SK-N-SH (cell line): ENCODE measurements at regions not wholly inside any gene's neighbourhood (a gene's known extent, or its start where the extent isn't known, plus 50 kb on each side); places are given as distances from the start of the nearest gene placed in this dataset.

Source experiments
- CTCF ChIA-PET: fragments of 300-600, 350-600 bp; formaldehyde crosslinking; extraction: SDS; loops from one replicate; lab custom pipeline; 2021; lab: Yijun Ruan, JAX
- POLR2A ChIA-PET: fragments of 350-600 bp; sonication (Branson Sonifier 250); formaldehyde crosslinking; extraction: SDS; loops from one replicate; lab custom pipeline; 2020; ENCODE audit warnings: antibody characterized with exemption, inconsistent platforms; lab: Yijun Ruan, JAX
- DNase-seq: peaks from one replicate; pipeline ENCODE4 v3.0.0; 2012
- H2AFZ ChIP-seq: fragments of 200-600 bp; sonication (generic); 2 replicates; pipeline ENCODE4 v1.8.1; 2016; ENCODE audit warnings: antibody characterized with exemption, mild to moderate bottlenecking, low read depth
- H3F3A ChIP-seq: fragments of 200-600 bp; sonication (generic); replicated peaks from 2 replicates; pipeline ENCODE3; 2016; ENCODE audit warnings: antibody characterized with exemption, mild to moderate bottlenecking; ENCODE audit not compliant: insufficient read depth
- H3K27ac ChIP-seq, 2 experiments: fragments of 200-500 bp in 1 of 2; fragments of 200-600 bp in 1 of 2; sonication (Bioruptor generic) in 1 of 2; sonication (generic), shearing (Covaris generic) in 1 of 2; 2 replicates each; pipeline versions ENCODE4 v1.5.1 to v1.6.1; 2014 to 2016; ENCODE audit warnings: low read depth in 2 of 2, inconsistent platforms in 1 of 2, low read length in 1 of 2, mild to moderate bottlenecking in 1 of 2, mixed read lengths in 1 of 2
- H3K27me3 ChIP-seq: fragments of 200-600 bp; sonication (generic), shearing (Covaris generic); 2 replicates; pipeline ENCODE4 v1.6.1; 2016; ENCODE audit warnings: mixed run types; ENCODE audit not compliant: insufficient read depth
- H3K36me3 ChIP-seq, 2 experiments: fragments of 200-500 bp in 1 of 2; fragments of 200-600 bp in 1 of 2; sonication (Bioruptor generic) in 1 of 2; sonication (generic) in 1 of 2; replicated peaks in 1 of 2; 2 replicates each; pipeline versions ENCODE3 to v1.5.1; 2014 to 2016; ENCODE audit warnings: low read length in 1 of 2, mild to moderate bottlenecking in 1 of 2; ENCODE audit not compliant: insufficient read depth in 2 of 2, control insufficient read depth in 1 of 2
- H3K4me1 ChIP-seq, 2 experiments: fragments of 200-500 bp in 1 of 2; fragments of 200-600 bp in 1 of 2; sonication (Bioruptor generic) in 1 of 2; sonication (generic), shearing (Covaris generic) in 1 of 2; 2 replicates each; pipeline versions ENCODE4 v1.5.1 to v1.6.1; 2014 to 2016; ENCODE audit warnings: low read depth in 1 of 2, low read length in 1 of 2, mixed run types in 1 of 2; ENCODE audit not compliant: insufficient read depth in 2 of 2, control insufficient read depth in 1 of 2
- H3K4me2 ChIP-seq: fragments of 200-600 bp; sonication (generic), shearing (Covaris generic); 2 replicates; pipeline ENCODE4 v1.6.1; 2017; ENCODE audit warnings: mixed run types
- H3K4me3 ChIP-seq, 2 experiments: fragments of 200-500 bp in 1 of 2; fragments of 200-600 bp in 1 of 2; sonication (Bioruptor generic) in 1 of 2; sonication (generic), shearing (Covaris generic) in 1 of 2; 2 replicates each; pipeline versions ENCODE4 v1.5.1 to v1.8.1; 2014 to 2016; ENCODE audit warnings: low read depth in 2 of 2, inconsistent platforms in 1 of 2, low read length in 1 of 2, mild to moderate bottlenecking in 1 of 2, mixed read lengths in 1 of 2, moderate library complexity in 1 of 2
- H3K79me2 ChIP-seq: fragments of 200-600 bp; sonication (generic); 2 replicates; pipeline ENCODE4 v1.8.1; 2017; ENCODE audit warnings: mild to moderate bottlenecking; ENCODE audit not compliant: insufficient read depth
- H3K9ac ChIP-seq: fragments of 200-600 bp; sonication (generic); 2 replicates; pipeline ENCODE4 v1.6.1; 2017; ENCODE audit warnings: mixed run types
- H3K9me2 ChIP-seq: fragments of 200-600 bp; sonication (generic); 2 replicates; pipeline ENCODE4 v1.6.1; 2017; ENCODE audit warnings: mixed run types
- H3K9me3 ChIP-seq: fragments of 200-600 bp; sonication (generic); 2 replicates; pipeline ENCODE4 v1.6.1; 2017; ENCODE audit warnings: mixed run types, mild to moderate bottlenecking, moderate library complexity
- H4K20me1 ChIP-seq: fragments of 200-600 bp; sonication (generic); 2 replicates; pipeline ENCODE4 v1.6.1; 2017; ENCODE audit warnings: mild to moderate bottlenecking, mixed run types; ENCODE audit not compliant: insufficient read depth
- FOXJ3 ChIP-seq: sonication (generic); formaldehyde crosslinking; IDR thresholded peaks from 2 replicates; pipeline ENCODE4 v1.5.1; 2020; ENCODE audit warnings: mild to moderate bottlenecking, missing genetic modification reagents
- FOXM1 ChIP-seq: IDR thresholded peaks from 2 replicates; pipeline ENCODE4 v1.4.0; 2012; ENCODE audit warnings: low read depth, mild to moderate bottlenecking
- JUND ChIP-seq: IDR thresholded peaks from 2 replicates; pipeline ENCODE4 v1.4.0; 2012
- POLR2AphosphoS5 ChIP-seq: IDR thresholded peaks from 2 replicates; pipeline ENCODE4 v1.6.1; 2012; ENCODE audit warnings: low read depth, low read length
- RAD21 ChIP-seq: IDR thresholded peaks from 2 replicates; pipeline ENCODE4 v1.6.1; 2012; ENCODE audit warnings: mild to moderate bottlenecking, low read length
- RXRA ChIP-seq: IDR thresholded peaks from 2 replicates; pipeline ENCODE4 v1.4.0; 2012; ENCODE audit warnings: low read depth, mild to moderate bottlenecking, borderline replicate concordance
- SMC3 ChIP-seq: IDR thresholded peaks from 2 replicates; pipeline ENCODE4 v1.6.1; 2012; ENCODE audit warnings: low read depth, low read length, improper control_type of control experiment
- TAF1 ChIP-seq: IDR thresholded peaks from 2 replicates; pipeline ENCODE4 v1.6.1; 2012; ENCODE audit warnings: low read depth, mild to moderate bottlenecking, low read length, moderate library complexity, borderline replicate concordance
- TCF12 ChIP-seq: IDR thresholded peaks from 2 replicates; pipeline ENCODE4 v1.4.0; 2012
- WGBS: methylation state at CpG from one replicate; pipeline ENCODE4 v1.1.6; 2017; ENCODE audit warnings: low lambda C conversion rate; 5-methylcytosine and 5-hydroxymethylcytosine counted together
- TF ChIP-seq, protein P1 (sequence below): fragments of 150-350 bp; IDR thresholded peaks from 2 replicates; pipeline ENCODE4 v1.6.1; 2016; ENCODE audit warnings: mild to moderate bottlenecking, low read depth, low read length
- TF ChIP-seq, protein P2 (sequence below): IDR thresholded peaks from 2 replicates; pipeline ENCODE4 v1.4.0; 2012; ENCODE audit warnings: low read depth, borderline replicate concordance
- TF ChIP-seq, protein P3 (sequence below): IDR thresholded peaks from 2 replicates; pipeline ENCODE4 v1.6.1; 2012; ENCODE audit warnings: mild to moderate bottlenecking, low read depth, low read length, moderate library complexity
- TF ChIP-seq, protein P4 (sequence below): IDR thresholded peaks from 2 replicates; pipeline ENCODE4; 2012
- TF ChIP-seq, protein P5 (sequence below): IDR thresholded peaks from 2 replicates; pipeline ENCODE4 v1.4.0; 2012; ENCODE audit warnings: low read depth

DNA sequence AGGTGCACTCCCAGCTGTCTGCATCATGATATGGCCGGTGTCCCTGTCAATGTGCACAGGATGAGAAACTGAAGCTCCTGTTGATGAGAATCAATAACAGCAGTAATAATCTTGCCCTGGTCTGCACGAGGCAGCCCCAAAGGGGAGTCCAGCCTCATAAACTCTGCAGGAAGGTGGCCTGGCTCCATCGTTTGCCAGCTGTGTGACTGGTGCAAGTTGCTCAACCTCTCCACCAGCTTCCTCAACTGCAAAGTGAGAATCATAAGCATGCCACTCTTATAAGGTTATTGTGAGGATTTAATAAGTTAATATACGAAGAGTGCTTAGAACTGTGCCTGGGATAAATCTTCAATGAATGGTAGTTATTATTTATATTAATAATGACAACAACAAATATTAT, 203.4 kb upstream of the HES1 start:
- WGBS, result 26% methylated on average over 4 of the region's 4 CpGs
- H3K27me3 ChIP-seq, result peaks cover under 1% of the 10 kb centered on the region; the same call in 1 of the 2 replicates
- ChIA-PET CTCF (interaction anchor here (0.8 to 2.1 kb wide), 2 partner anchors 19 to 36 kb away, joined by 3 to 6 read pairs; no protein-coding TSS in a partner anchor), POLR2A (no interaction called here)
- no peak overlapping the region for H3K9ac ChIP-seq
- H3K4me3 ChIP-seq, result no peak overlapping the region
- H3K36me3 ChIP-seq, result no peaks in the 10 kb centered on the region
- no peak for DNase-seq
- no peaks in the 10 kb centered on the region for H3K79me2 ChIP-seq
- H3K4me1 ChIP-seq, result no peaks in the 10 kb centered on the region
- no peaks in the 10 kb centered on the region for H4K20me1 ChIP-seq
- no peaks in the 10 kb centered on the region for H3K9me3 ChIP-seq
- no peaks in the 10 kb centered on the region for H3K9me2 ChIP-seq
- H3F3A ChIP-seq, result no peaks in the 10 kb centered on the region
- no peak overlapping the region for H2AFZ ChIP-seq
- H3K27ac ChIP-seq, result no peak overlapping the region
- TF ChIP-seq, protein P1, sequence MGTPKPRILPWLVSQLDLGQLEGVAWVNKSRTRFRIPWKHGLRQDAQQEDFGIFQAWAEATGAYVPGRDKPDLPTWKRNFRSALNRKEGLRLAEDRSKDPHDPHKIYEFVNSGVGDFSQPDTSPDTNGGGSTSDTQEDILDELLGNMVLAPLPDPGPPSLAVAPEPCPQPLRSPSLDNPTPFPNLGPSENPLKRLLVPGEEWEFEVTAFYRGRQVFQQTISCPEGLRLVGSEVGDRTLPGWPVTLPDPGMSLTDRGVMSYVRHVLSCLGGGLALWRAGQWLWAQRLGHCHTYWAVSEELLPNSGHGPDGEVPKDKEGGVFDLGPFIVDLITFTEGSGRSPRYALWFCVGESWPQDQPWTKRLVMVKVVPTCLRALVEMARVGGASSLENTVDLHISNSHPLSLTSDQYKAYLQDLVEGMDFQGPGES, result no peak
- TF ChIP-seq JUND (no peak), FOXJ3 (CRISPR knock-in tag) (no peak), POLR2AphosphoS5 (no peak)
- TF ChIP-seq, protein P2, sequence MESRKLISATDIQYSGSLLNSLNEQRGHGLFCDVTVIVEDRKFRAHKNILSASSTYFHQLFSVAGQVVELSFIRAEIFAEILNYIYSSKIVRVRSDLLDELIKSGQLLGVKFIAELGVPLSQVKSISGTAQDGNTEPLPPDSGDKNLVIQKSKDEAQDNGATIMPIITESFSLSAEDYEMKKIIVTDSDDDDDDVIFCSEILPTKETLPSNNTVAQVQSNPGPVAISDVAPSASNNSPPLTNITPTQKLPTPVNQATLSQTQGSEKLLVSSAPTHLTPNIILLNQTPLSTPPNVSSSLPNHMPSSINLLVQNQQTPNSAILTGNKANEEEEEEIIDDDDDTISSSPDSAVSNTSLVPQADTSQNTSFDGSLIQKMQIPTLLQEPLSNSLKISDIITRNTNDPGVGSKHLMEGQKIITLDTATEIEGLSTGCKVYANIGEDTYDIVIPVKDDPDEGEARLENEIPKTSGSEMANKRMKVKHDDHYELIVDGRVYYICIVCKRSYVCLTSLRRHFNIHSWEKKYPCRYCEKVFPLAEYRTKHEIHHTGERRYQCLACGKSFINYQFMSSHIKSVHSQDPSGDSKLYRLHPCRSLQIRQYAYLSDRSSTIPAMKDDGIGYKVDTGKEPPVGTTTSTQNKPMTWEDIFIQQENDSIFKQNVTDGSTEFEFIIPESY, result no peak
- H3K4me2 ChIP-seq, result no peak overlapping the region

DNA sequence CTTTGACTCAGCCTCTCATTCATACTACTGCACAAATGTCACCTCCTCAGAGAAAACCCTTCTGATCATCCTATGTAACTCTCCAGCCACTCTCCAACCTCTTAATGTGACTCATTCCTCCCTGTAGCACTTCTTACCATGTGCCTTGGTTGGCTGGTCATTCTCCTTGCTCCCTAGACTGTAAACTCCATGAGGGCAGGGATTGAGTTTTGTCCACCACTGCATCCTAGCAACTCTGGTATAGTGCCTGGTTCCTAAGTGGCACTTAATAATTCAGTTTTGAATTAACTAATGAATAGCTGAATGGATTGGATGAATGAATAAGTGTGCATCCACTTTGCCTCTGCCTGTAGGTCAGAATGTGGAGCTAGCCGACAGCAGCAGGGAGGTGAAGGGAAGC, 202.5 kb upstream of the HES1 start:
- H3K27me3 ChIP-seq, result peaks cover 5% of the 10 kb centered on the region; the same call in 1 of the 2 replicates
- no peak overlapping the region for H3K27ac ChIP-seq
- ChIA-PET POLR2A (no interaction called here), CTCF (interaction anchor here (0.8 to 2.2 kb wide), 3 partner anchors 19 to 152 kb away, joined by 3 to 6 read pairs (median 6); no protein-coding TSS in a partner anchor)
- H3K4me1 ChIP-seq, result no peaks in the 10 kb centered on the region; a peak in 1 of 4 replicates
- no peaks in the 10 kb centered on the region for H3K36me3 ChIP-seq
- H3K4me3 ChIP-seq, result no peak overlapping the region
- H4K20me1 ChIP-seq, result no peaks in the 10 kb centered on the region
- H3F3A ChIP-seq, result no peaks in the 10 kb centered on the region
- no peaks in the 10 kb centered on the region for H3K9me2 ChIP-seq
- no peaks in the 10 kb centered on the region for H3K79me2 ChIP-seq
- no peaks in the 10 kb centered on the region for H3K9me3 ChIP-seq
- H2AFZ ChIP-seq, result no peak overlapping the region
- 75% methylated on average over 1 of the region's 1 CpG for WGBS
- H3K4me2 ChIP-seq, result no peak overlapping the region
- no peak for DNase-seq
- no peak overlapping the region for H3K9ac ChIP-seq
- TF ChIP-seq RAD21 (no peak), FOXM1 (no peak), SMC3 (no peak), TAF1 (no peak), TCF12 (no peak), RXRA (no peak)
- TF ChIP-seq, protein P3, sequence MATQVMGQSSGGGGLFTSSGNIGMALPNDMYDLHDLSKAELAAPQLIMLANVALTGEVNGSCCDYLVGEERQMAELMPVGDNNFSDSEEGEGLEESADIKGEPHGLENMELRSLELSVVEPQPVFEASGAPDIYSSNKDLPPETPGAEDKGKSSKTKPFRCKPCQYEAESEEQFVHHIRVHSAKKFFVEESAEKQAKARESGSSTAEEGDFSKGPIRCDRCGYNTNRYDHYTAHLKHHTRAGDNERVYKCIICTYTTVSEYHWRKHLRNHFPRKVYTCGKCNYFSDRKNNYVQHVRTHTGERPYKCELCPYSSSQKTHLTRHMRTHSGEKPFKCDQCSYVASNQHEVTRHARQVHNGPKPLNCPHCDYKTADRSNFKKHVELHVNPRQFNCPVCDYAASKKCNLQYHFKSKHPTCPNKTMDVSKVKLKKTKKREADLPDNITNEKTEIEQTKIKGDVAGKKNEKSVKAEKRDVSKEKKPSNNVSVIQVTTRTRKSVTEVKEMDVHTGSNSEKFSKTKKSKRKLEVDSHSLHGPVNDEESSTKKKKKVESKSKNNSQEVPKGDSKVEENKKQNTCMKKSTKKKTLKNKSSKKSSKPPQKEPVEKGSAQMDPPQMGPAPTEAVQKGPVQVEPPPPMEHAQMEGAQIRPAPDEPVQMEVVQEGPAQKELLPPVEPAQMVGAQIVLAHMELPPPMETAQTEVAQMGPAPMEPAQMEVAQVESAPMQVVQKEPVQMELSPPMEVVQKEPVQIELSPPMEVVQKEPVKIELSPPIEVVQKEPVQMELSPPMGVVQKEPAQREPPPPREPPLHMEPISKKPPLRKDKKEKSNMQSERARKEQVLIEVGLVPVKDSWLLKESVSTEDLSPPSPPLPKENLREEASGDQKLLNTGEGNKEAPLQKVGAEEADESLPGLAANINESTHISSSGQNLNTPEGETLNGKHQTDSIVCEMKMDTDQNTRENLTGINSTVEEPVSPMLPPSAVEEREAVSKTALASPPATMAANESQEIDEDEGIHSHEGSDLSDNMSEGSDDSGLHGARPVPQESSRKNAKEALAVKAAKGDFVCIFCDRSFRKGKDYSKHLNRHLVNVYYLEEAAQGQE, result no peak
- TF ChIP-seq, protein P2, result no peak
- TF ChIP-seq, protein P1, result no peak
- TF ChIP-seq, protein P4, sequence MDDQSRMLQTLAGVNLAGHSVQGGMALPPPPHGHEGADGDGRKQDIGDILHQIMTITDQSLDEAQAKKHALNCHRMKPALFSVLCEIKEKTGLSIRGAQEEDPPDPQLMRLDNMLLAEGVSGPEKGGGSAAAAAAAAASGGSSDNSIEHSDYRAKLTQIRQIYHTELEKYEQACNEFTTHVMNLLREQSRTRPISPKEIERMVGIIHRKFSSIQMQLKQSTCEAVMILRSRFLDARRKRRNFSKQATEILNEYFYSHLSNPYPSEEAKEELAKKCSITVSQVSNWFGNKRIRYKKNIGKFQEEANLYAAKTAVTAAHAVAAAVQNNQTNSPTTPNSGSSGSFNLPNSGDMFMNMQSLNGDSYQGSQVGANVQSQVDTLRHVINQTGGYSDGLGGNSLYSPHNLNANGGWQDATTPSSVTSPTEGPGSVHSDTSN, result no peak
- TF ChIP-seq, protein P5, sequence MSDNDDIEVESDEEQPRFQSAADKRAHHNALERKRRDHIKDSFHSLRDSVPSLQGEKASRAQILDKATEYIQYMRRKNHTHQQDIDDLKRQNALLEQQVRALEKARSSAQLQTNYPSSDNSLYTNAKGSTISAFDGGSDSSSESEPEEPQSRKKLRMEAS, result no peak
